IMR-90 (cell line): ENCODE measurements at regions not wholly inside any gene's neighbourhood (a gene's known extent, or its start where the extent isn't known, plus 50 kb on each side); places are given as distances from the start of the nearest gene placed in this dataset.

ENCODE experiments used
- ATAC-seq: fragments of 200-7000 bp; cut with Tn5 transposase; 2 replicates; pipeline ENCODE4 v1.9.1; 2020; ENCODE audit warnings: low read depth, mild to moderate bottlenecking, moderate library complexity
- BruUV-seq: library from RNA; stranded (reverse); fragments of 400-500 nt; replicated peaks from 2 replicates; lab custom pipeline; 2021; lab: Mats Ljungman, UMichigan
- CTCF ChIA-PET: fragments of 300-600 bp; formaldehyde crosslinking; extraction: SDS; loops from one replicate; lab custom pipeline; 2021; ENCODE audit warnings: antibody characterized with exemption; lab: Yijun Ruan, JAX
- POLR2A ChIA-PET: fragments of 300-600 bp; sonication (Branson Sonifier 250); formaldehyde crosslinking; loops from one replicate; lab custom pipeline; 2022; ENCODE audit warnings: antibody characterized with exemption; ENCODE audit not compliant: unreplicated experiment; lab: Charles Lee
- DNase-seq: peaks from one replicate; pipeline ENCODE4 v3.0.0; 2013
- H2AFZ ChIP-seq: replicated peaks from 2 replicates; pipeline ENCODE3; 2013; ENCODE audit warnings: low read length, mild to moderate bottlenecking; ENCODE audit not compliant: poor library complexity
- H2AK5ac ChIP-seq: 2 replicates; pipeline ENCODE4 v1.6.1; 2013; ENCODE audit warnings: low read depth, low read length, inconsistent platforms
- H2AK9ac ChIP-seq: replicated peaks from 2 replicates; pipeline ENCODE3; 2013; ENCODE audit warnings: mild to moderate bottlenecking, low read depth, low read length, moderate library complexity; ENCODE audit not compliant: poor library complexity
- H2BK120ac ChIP-seq: 2 replicates; pipeline ENCODE4 v1.6.1; 2013; ENCODE audit warnings: low read depth, low read length, inconsistent platforms
- H2BK15ac ChIP-seq: 3 replicates; pipeline ENCODE4 v1.6.1; 2013; ENCODE audit warnings: low read depth, low read length, inconsistent platforms
- H2BK20ac ChIP-seq: 2 replicates; pipeline ENCODE4 v1.6.1; 2013; ENCODE audit warnings: low read depth, mild to moderate bottlenecking, inconsistent platforms, low read length, moderate library complexity
- H2BK5ac ChIP-seq: 2 replicates; pipeline ENCODE4 v1.6.1; 2013; ENCODE audit warnings: mild to moderate bottlenecking, low read depth, low read length, inconsistent platforms; ENCODE audit not compliant: poor library complexity, severe bottlenecking
- H3K14ac ChIP-seq: replicated peaks from 2 replicates; pipeline ENCODE4 v1.6.1; 2013; ENCODE audit warnings: low read depth, low read length, inconsistent platforms
- H3K18ac ChIP-seq: 2 replicates; pipeline ENCODE4 v1.6.1; 2013; ENCODE audit warnings: low read depth, low read length, control low read depth
- H3K23ac ChIP-seq: 2 replicates; pipeline ENCODE4 v1.6.1; 2013; ENCODE audit warnings: low read depth, low read length, inconsistent platforms
- H3K27ac ChIP-seq: 2 replicates; pipeline ENCODE4 v1.5.1; 2013; ENCODE audit warnings: mild to moderate bottlenecking, control low read depth, low read length; ENCODE audit not compliant: insufficient read depth
- H3K27me3 ChIP-seq: 2 replicates; pipeline ENCODE4 v1.6.1; 2013; ENCODE audit warnings: low read length; ENCODE audit not compliant: control insufficient read depth, insufficient read depth
- H3K36me3 ChIP-seq: 2 replicates; pipeline ENCODE4 v1.6.1; 2013; ENCODE audit warnings: low read length, mixed read lengths; ENCODE audit not compliant: control insufficient read depth, insufficient read depth
- H3K4ac ChIP-seq: 2 replicates; pipeline ENCODE4 v1.6.1; 2013; ENCODE audit warnings: low read depth, low read length, inconsistent platforms
- H3K4me1 ChIP-seq: 2 replicates; pipeline ENCODE4 v1.6.1; 2013; ENCODE audit warnings: low read length, mixed read lengths; ENCODE audit not compliant: control insufficient read depth, insufficient read depth
- H3K4me2 ChIP-seq: 2 replicates; pipeline ENCODE4 v1.6.1; 2013; ENCODE audit warnings: low read depth, mild to moderate bottlenecking, control low read depth, low read length, moderate library complexity
- H3K4me3 ChIP-seq: 2 replicates; pipeline ENCODE4 v1.5.1; 2013; ENCODE audit warnings: low read depth, mild to moderate bottlenecking, control low read depth, low read length, moderate library complexity; ENCODE audit not compliant: insufficient read depth
- H3K56ac ChIP-seq: 2 replicates; pipeline ENCODE4 v1.6.1; 2013; ENCODE audit warnings: low read length, inconsistent platforms; ENCODE audit not compliant: insufficient read depth; ENCODE audit errors: extremely low read depth
- H3K79me1 ChIP-seq, 2 experiments: 2 replicates each; pipeline ENCODE4 v1.6.1; 2013; ENCODE audit warnings: low read length in 2 of 2, inconsistent platforms in 1 of 2, low read depth in 1 of 2
- H3K9ac ChIP-seq: 2 replicates; pipeline ENCODE4 v1.6.1; 2013; ENCODE audit warnings: low read depth, low read length, control low read depth
- H3K9me1 ChIP-seq: 2 replicates; pipeline ENCODE4 v1.6.1; 2013; ENCODE audit warnings: low read length, inconsistent platforms; ENCODE audit not compliant: insufficient read depth
- H3K9me3 ChIP-seq: 2 replicates; pipeline ENCODE4 v1.6.1; 2013; ENCODE audit warnings: low read length; ENCODE audit not compliant: control insufficient read depth, insufficient read depth
- H4K20me1 ChIP-seq: 2 replicates; pipeline ENCODE4 v1.6.1; 2013; ENCODE audit warnings: low read length, inconsistent platforms; ENCODE audit not compliant: insufficient read depth
- H4K5ac ChIP-seq: 2 replicates; pipeline ENCODE4 v1.6.1; 2013; ENCODE audit warnings: mild to moderate bottlenecking, low read depth, low read length, control low read depth
- H4K8ac ChIP-seq, 2 experiments: 2 replicates each; pipeline ENCODE4 v1.6.1; 2013; ENCODE audit warnings: low read depth in 2 of 2, low read length in 2 of 2, control low read depth in 1 of 2, inconsistent platforms in 1 of 2
- H4K91ac ChIP-seq: 2 replicates; pipeline ENCODE4 v1.6.1; 2013; ENCODE audit warnings: low read depth, low read length, inconsistent platforms; ENCODE audit not compliant: insufficient read depth
- BHLHE40 ChIP-seq: fragments of 150-350 bp; IDR thresholded peaks from 2 replicates; pipeline ENCODE4 v1.6.1; 2016; ENCODE audit warnings: mild to moderate bottlenecking, low read depth, low read length
- CEBPB ChIP-seq: IDR thresholded peaks from 2 replicates; pipeline ENCODE4 v1.6.1; 2012; ENCODE audit warnings: low read depth, low read length, improper control_type of control experiment
- CHD1 ChIP-seq: IDR thresholded peaks from 2 replicates; pipeline ENCODE4 v1.6.1; 2012; ENCODE audit warnings: low read depth, low read length, improper control_type of control experiment
- FOS ChIP-seq: fragments of 150-350 bp; IDR thresholded peaks from 2 replicates; pipeline ENCODE4 v1.6.1; 2016; ENCODE audit warnings: low read depth, low read length
- MAFK ChIP-seq: IDR thresholded peaks from 2 replicates; pipeline ENCODE4 v1.6.1; 2012; ENCODE audit warnings: low read depth, low read length, improper control_type of control experiment
- MAZ ChIP-seq: IDR thresholded peaks from 2 replicates; pipeline ENCODE4 v1.6.1; 2012; ENCODE audit warnings: low read depth, mild to moderate bottlenecking, low read length, improper control_type of control experiment, moderate library complexity, borderline replicate concordance
- MXI1 ChIP-seq: IDR thresholded peaks from 2 replicates; pipeline ENCODE4 v1.6.1; 2012; ENCODE audit warnings: low read depth, mild to moderate bottlenecking, low read length, moderate library complexity, borderline replicate concordance
- NFE2L2 ChIP-seq: fragments of 150-350 bp; IDR thresholded peaks from 2 replicates; pipeline ENCODE4 v1.6.1; 2016; ENCODE audit warnings: low read depth, mild to moderate bottlenecking, low read length
- POLR2A ChIP-seq: IDR thresholded peaks from 2 replicates; pipeline ENCODE4 v1.6.1; 2012; ENCODE audit warnings: mild to moderate bottlenecking, low read depth, low read length
- RAD21 ChIP-seq: IDR thresholded peaks from 2 replicates; pipeline ENCODE4 v1.6.1; 2012; ENCODE audit warnings: low read length, improper control_type of control experiment
- RCOR1 ChIP-seq: IDR thresholded peaks from 2 replicates; pipeline ENCODE4 v1.6.1; 2012; ENCODE audit warnings: mild to moderate bottlenecking, low read length, improper control_type of control experiment; ENCODE audit not compliant: insufficient replicate concordance
- RFX5 ChIP-seq: IDR thresholded peaks from 2 replicates; pipeline ENCODE4 v1.8.0; 2012; ENCODE audit warnings: low read depth, mild to moderate bottlenecking, low read length, moderate library complexity
- SMC3 ChIP-seq: fragments of 150-350 bp; IDR thresholded peaks from 2 replicates; pipeline ENCODE4 v1.6.1; 2016; ENCODE audit warnings: low read depth, mild to moderate bottlenecking, antibody characterized with exemption, low read length, moderate library complexity
- USF2 ChIP-seq: fragments of 150-350 bp; IDR thresholded peaks from 2 replicates; pipeline ENCODE4 v1.6.1; 2017; ENCODE audit warnings: mild to moderate bottlenecking, antibody characterized with exemption, low read length, low read depth
- WGBS, 2 experiments: methylation state at CpG; one replicate each; pipeline versions ENCODE4 v1.1.5 to v1.1.7; 2013; ENCODE audit warnings: missing lambda C conversion rate in 2 of 2; ENCODE audit not compliant: insufficient read length in 1 of 2; ENCODE audit errors: extremely low coverage in 2 of 2; 5-methylcytosine and 5-hydroxymethylcytosine counted together
- dilution Hi-C: fragments of 300-500 bp; cut with HindIII; formaldehyde crosslinking; loops from one replicate; pipeline ENCODE4 v1.14.3; 2018; ENCODE audit warnings: low sequenced_read_pairs; ENCODE audit not compliant: unreplicated experiment
- in situ Hi-C: fragments of 300-500 bp; cut with MboI; formaldehyde crosslinking; loops from 3 replicates; pipeline ENCODE4 v1.14.3; 2019; ENCODE audit warnings: low sequenced_read_pairs, inconsistent platforms, mixed read lengths
- intact Hi-C: fragments of 100-400 bp; cut with micrococcal nuclease; formaldehyde crosslinking; loops from 2 replicates; pipeline ENCODE4 v1.10.0; 2022
- TF ChIP-seq, protein P1 (sequence below): fragments of 150-350 bp; IDR thresholded peaks from 2 replicates; pipeline ENCODE4 v1.6.1; 2016; ENCODE audit warnings: low read depth, mild to moderate bottlenecking, low read length, moderate library complexity, borderline replicate concordance
- TF ChIP-seq, protein P2 (sequence below): conservative IDR thresholded peaks from 2 replicates; pipeline ENCODE4 v1.5.1; 2012; ENCODE audit warnings: mild to moderate bottlenecking, low read depth, low read length, improper control_type of control experiment

- intact Hi-C loops: no loop called here
- Histone ChIP-seq H3K27ac (no peak overlapping the region), H3K9ac (no peak overlapping the region), H3K4me3 (no peak overlapping the region), H3K18ac (no peak overlapping the region), H3K9me1 (no peaks in the 10 kb centered on the region), H4K20me1 (no peaks in the 10 kb centered on the region), H4K8ac (no peak overlapping the region), H4K5ac (no peak overlapping the region), H2BK120ac (no peak overlapping the region), H3K14ac (no peak overlapping the region), H3K27me3 (peaks cover 2% of the 10 kb centered on the region; the same call in 1 of the 2 replicates), H3K36me3 (no peaks in the 10 kb centered on the region), H4K91ac (no peak overlapping the region), H3K79me1 (no peaks in the 10 kb centered on the region), H2BK20ac (no peak overlapping the region), H2AK9ac (no peak overlapping the region), H2AFZ (no peak overlapping the region), H3K9me3 (no peaks in the 10 kb centered on the region), H3K56ac (no peak overlapping the region), H3K4me2 (no peak overlapping the region), H3K23ac (no peak overlapping the region), H3K4me1 (no peaks in the 10 kb centered on the region), H2AK5ac (no peak overlapping the region), H2BK15ac (no peak overlapping the region), H3K4ac (no peak overlapping the region), H2BK5ac (no peak overlapping the region)
- DNase-seq (no peak), ATAC-seq (no peak)
- POLR2A ChIA-PET: no interaction called here
- CTCF ChIA-PET: no interaction called here
- dilution Hi-C loops: no loop called here
- in situ Hi-C loops: no loop called here
- BruUV-seq: no TSS peak
- TF ChIP-seq CHD1 (no peak), MXI1 (no peak), POLR2A (no peak), BHLHE40 (no peak), USF2 (no peak), CEBPB (no peak), FOS (no peak), MAFK (no peak), MAZ (no peak), SMC3 (no peak), RFX5 (no peak), RAD21 (no peak), RCOR1 (no peak), NFE2L2 (no peak)
- TF ChIP-seq, protein P1, sequence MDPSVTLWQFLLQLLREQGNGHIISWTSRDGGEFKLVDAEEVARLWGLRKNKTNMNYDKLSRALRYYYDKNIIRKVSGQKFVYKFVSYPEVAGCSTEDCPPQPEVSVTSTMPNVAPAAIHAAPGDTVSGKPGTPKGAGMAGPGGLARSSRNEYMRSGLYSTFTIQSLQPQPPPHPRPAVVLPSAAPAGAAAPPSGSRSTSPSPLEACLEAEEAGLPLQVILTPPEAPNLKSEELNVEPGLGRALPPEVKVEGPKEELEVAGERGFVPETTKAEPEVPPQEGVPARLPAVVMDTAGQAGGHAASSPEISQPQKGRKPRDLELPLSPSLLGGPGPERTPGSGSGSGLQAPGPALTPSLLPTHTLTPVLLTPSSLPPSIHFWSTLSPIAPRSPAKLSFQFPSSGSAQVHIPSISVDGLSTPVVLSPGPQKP: no peak
- TF ChIP-seq, protein P2, sequence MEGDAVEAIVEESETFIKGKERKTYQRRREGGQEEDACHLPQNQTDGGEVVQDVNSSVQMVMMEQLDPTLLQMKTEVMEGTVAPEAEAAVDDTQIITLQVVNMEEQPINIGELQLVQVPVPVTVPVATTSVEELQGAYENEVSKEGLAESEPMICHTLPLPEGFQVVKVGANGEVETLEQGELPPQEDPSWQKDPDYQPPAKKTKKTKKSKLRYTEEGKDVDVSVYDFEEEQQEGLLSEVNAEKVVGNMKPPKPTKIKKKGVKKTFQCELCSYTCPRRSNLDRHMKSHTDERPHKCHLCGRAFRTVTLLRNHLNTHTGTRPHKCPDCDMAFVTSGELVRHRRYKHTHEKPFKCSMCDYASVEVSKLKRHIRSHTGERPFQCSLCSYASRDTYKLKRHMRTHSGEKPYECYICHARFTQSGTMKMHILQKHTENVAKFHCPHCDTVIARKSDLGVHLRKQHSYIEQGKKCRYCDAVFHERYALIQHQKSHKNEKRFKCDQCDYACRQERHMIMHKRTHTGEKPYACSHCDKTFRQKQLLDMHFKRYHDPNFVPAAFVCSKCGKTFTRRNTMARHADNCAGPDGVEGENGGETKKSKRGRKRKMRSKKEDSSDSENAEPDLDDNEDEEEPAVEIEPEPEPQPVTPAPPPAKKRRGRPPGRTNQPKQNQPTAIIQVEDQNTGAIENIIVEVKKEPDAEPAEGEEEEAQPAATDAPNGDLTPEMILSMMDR: no peak
- WGBS, 2 experiments: 83% methylated on average over 1 of the region's 2 CpGs; no CpG with 5 or more reads in 1 of the 2 experiments
Observed at GRCh38 chr2:175732531-175732930, 269.5 kb downstream of the LNPK start.
